Naive thymus-derived CD4-positive, alpha-beta T cell (primary cell): ENCODE measurements at regions not wholly inside any gene's neighbourhood (a gene's known extent, or its start where the extent isn't known, plus 50 kb on each side); places are given as distances from the start of the nearest gene placed in this dataset.

Experiments
- ATAC-seq: fragments of 150-1000 bp; cut with Tn5 transposase; 2 replicates; pipeline ENCODE4 v1.10.0; 2021; ENCODE audit warnings: mild to moderate bottlenecking, moderate library complexity
- CTCF ChIA-PET: fragments of 350-600 bp; sonication (Branson Sonifier 250); formaldehyde crosslinking; loops from one replicate; lab custom pipeline; 2021; ENCODE audit warnings: antibody characterized with exemption; lab: Charles Lee
- POLR2A ChIA-PET: fragments of 350-600 bp; sonication (Branson Sonifier 250); formaldehyde crosslinking; loops from one replicate; lab custom pipeline; 2021; ENCODE audit warnings: antibody characterized with exemption, inconsistent platforms; lab: Charles Lee
- DNase-seq, 9 donors: peaks; one replicate each; pipeline versions ENCODE4 v3.0.0 to v3.0.0-alpha.2; 2020 to 2022; ENCODE audit warnings: mixed read lengths in 1 of 9
- H3K27ac ChIP-seq: one replicate; pipeline ENCODE4 v1.7.0; 2013; ENCODE audit warnings: mild to moderate bottlenecking, low read depth, low read length, moderate library complexity
- H3K27me3 ChIP-seq, 2 donors: one replicate each; pipeline ENCODE4 v1.7.0; 2013; ENCODE audit warnings: low read length in 2 of 2, mild to moderate bottlenecking in 2 of 2, moderate library complexity in 2 of 2; ENCODE audit not compliant: control insufficient read depth in 2 of 2, insufficient read depth in 2 of 2
- H3K36me3 ChIP-seq, 3 experiments: 1 replicate in 2 of 3; 2 replicates in 1 of 3; pipeline ENCODE4 v1.7.0; 2013; ENCODE audit warnings: low read length in 3 of 3, mild to moderate bottlenecking in 3 of 3, moderate library complexity in 1 of 3; ENCODE audit not compliant: insufficient read depth in 3 of 3, control insufficient read depth in 2 of 3
- H3K4me1 ChIP-seq, 2 donors: one replicate each; pipeline ENCODE4 v1.7.0; 2013; ENCODE audit warnings: low read length in 2 of 2, mild to moderate bottlenecking in 2 of 2, moderate library complexity in 1 of 2; ENCODE audit not compliant: control insufficient read depth in 2 of 2, insufficient read depth in 2 of 2
- H3K4me3 ChIP-seq: 2 replicates; pipeline ENCODE4 v1.7.0; 2013; ENCODE audit warnings: mild to moderate bottlenecking, low read length
- H3K9me3 ChIP-seq, 3 experiments: 1 replicate in 2 of 3; 2 replicates in 1 of 3; pipeline ENCODE4 v1.7.0; 2013; ENCODE audit warnings: low read length in 3 of 3; ENCODE audit not compliant: control insufficient read depth in 2 of 3
- H3K27ac Mint-ChIP-seq, 9 donors: one replicate each; pipeline ENCODE4 v1.8.0; 2020 to 2022; ENCODE audit warnings: mixed read lengths in 9 of 9, mild to moderate bottlenecking in 8 of 9, moderate library complexity in 5 of 9, inconsistent platforms in 2 of 9
- H3K27me3 Mint-ChIP-seq, 5 donors: one replicate each; pipeline ENCODE4 v1.8.0; 2021 to 2022; ENCODE audit warnings: mixed read lengths in 5 of 5, mild to moderate bottlenecking in 1 of 5
- H3K36me3 Mint-ChIP-seq, 5 donors: one replicate each; pipeline ENCODE4 v1.8.0; 2020 to 2022; ENCODE audit warnings: mixed read lengths in 5 of 5, mild to moderate bottlenecking in 3 of 5, inconsistent platforms in 1 of 5
- H3K4me1 Mint-ChIP-seq, 7 donors: one replicate each; pipeline ENCODE4 v1.8.0; 2020 to 2022; ENCODE audit warnings: mixed read lengths in 7 of 7, mild to moderate bottlenecking in 3 of 7, inconsistent platforms in 1 of 7
- H3K4me3 Mint-ChIP-seq, 10 donors: one replicate each; pipeline ENCODE4 v1.8.0; 2020 to 2022; ENCODE audit warnings: mild to moderate bottlenecking in 10 of 10, mixed read lengths in 10 of 10, moderate library complexity in 6 of 10, inconsistent platforms in 2 of 10
- H3K9me3 Mint-ChIP-seq, 11 donors: one replicate each; pipeline ENCODE4 v1.8.0; 2020 to 2022; ENCODE audit warnings: mixed read lengths in 11 of 11, mild to moderate bottlenecking in 4 of 11, inconsistent platforms in 1 of 11, moderate library complexity in 1 of 11
- intact Hi-C, 2 donors: fragments of 100-400 bp; cut with micrococcal nuclease; formaldehyde crosslinking; loops; one replicate each; pipeline ENCODE4 v1.15.1; 2023

DNA sequence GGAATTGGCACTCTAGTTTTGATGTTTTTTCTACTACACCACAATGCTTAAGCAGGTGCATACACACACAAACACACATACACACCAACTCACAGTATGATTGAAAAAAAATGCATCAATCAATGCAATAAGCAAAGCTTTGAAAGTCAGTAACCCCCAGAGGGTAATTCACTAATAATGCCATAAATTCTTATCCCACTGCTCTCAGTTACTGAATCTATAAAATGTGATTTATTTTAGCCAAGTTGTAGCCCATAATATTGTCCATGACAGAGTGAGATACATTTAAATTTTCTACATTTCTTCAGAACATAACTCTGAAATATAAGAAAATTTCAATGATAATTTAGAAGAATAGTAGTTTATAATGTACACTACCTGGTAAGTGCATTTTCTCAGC lies 87.9 kb downstream of the LIG4 start:
- DNase-seq (no peak), ATAC-seq (no peak)
- Mint-ChIP-seq H3K27me3 (peaks cover 0 to 13% (median 5%) of the 10 kb centered on the region in 5 donors), H3K27ac (no peak overlapping the region), H3K4me3 (no peak overlapping the region), H3K36me3 (no peaks in the 10 kb centered on the region), H3K9me3 (peaks cover 0 to 2% (median 0%) of the 10 kb centered on the region in 11 donors), H3K4me1 (no peaks in the 10 kb centered on the region)
- H3K4me1 ChIP-seq = no peaks in the 10 kb centered on the region
- no peaks in the 10 kb centered on the region for H3K36me3 ChIP-seq
- intact Hi-C loops = no loop called here
- POLR2A ChIA-PET = no interaction called here
- CTCF ChIA-PET = no interaction called here
- no peak overlapping the region for H3K4me3 ChIP-seq
- H3K27me3 ChIP-seq = no peaks in the 10 kb centered on the region
- no peaks in the 10 kb centered on the region for H3K9me3 ChIP-seq
- no peak overlapping the region for H3K27ac ChIP-seq

DNA sequence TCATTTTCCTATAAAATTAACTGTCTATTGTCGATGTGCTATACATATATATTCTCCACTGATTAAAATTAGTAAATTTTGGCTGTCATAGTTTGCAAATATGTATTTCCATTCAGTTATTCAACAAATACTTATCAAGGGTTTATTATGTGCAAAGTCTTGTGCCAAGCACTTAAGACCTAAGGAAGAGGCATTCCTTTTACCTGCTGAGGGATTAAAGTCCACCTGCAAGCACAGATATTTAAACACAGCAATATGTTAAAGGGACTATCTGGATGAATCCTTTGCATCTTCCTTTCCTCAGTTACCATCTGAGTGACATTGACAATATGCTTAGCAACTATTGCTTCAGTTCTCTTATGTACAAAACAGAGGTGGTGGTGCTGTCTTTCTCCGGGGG lies 89.3 kb downstream of the LIG4 start:
- POLR2A ChIA-PET = no interaction called here
- no peaks in the 10 kb centered on the region for H3K36me3 Mint-ChIP-seq
- no peak overlapping the region for H3K4me3 ChIP-seq
- H3K27ac Mint-ChIP-seq = no peak overlapping the region
- no peaks in the 10 kb centered on the region for H3K27me3 ChIP-seq
- no peaks in the 10 kb centered on the region for H3K9me3 ChIP-seq
- H3K36me3 ChIP-seq = no peaks in the 10 kb centered on the region
- CTCF ChIA-PET = no interaction called here
- intact Hi-C loops = no loop called here
- H3K27ac ChIP-seq = no peak overlapping the region
- H3K4me1 ChIP-seq = no peaks in the 10 kb centered on the region
- peaks cover 0 to 2% (median 0%) of the 10 kb centered on the region in 11 donors for H3K9me3 Mint-ChIP-seq
- peaks cover 0 to 13% (median 8%) of the 10 kb centered on the region in 5 donors for H3K27me3 Mint-ChIP-seq
- ATAC-seq (no peak), DNase-seq (no peak)
- no peak overlapping the region for H3K4me3 Mint-ChIP-seq
- H3K4me1 Mint-ChIP-seq = no peaks in the 10 kb centered on the region

DNA sequence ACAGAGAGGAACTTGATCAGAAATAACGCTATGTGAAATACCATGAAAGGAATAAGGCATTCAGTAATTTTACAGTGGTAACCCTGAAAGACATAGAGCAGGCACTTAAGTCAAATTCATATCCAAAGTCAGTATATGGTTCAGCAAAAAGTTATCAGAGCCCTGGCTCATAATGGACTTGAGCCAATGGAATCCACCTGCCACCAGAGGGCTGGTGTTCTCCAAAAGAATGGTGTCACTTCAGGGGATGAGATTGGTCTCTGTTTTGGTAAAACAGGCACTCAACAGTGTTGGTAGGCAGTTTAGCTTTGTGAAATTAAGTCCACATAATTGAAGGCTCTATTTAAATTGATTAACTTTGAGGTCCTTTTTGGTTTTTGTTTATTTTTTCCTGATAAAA lies 93.9 kb downstream of the LIG4 start:
- Mint-ChIP-seq H3K27me3 (peaks cover 0 to 12% (median 11%) of the 10 kb centered on the region in 5 donors), H3K27ac (no peak overlapping the region), H3K36me3 (no peaks in the 10 kb centered on the region), H3K4me1 (no peaks in the 10 kb centered on the region), H3K4me3 (no peak overlapping the region), H3K9me3 (peaks cover 0 to 7% (median 0%) of the 10 kb centered on the region in 11 donors)
- no peak overlapping the region for H3K27ac ChIP-seq
- DNase-seq = no peak
- ChIA-PET CTCF (no interaction called here), POLR2A (no interaction called here)
- H3K36me3 ChIP-seq = no peaks in the 10 kb centered on the region
- no peak overlapping the region for H3K4me3 ChIP-seq
- H3K9me3 ChIP-seq = no peaks in the 10 kb centered on the region
- no peak for ATAC-seq
- intact Hi-C loops = no loop called here
- H3K4me1 ChIP-seq = no peaks in the 10 kb centered on the region
- no peaks in the 10 kb centered on the region for H3K27me3 ChIP-seq

DNA sequence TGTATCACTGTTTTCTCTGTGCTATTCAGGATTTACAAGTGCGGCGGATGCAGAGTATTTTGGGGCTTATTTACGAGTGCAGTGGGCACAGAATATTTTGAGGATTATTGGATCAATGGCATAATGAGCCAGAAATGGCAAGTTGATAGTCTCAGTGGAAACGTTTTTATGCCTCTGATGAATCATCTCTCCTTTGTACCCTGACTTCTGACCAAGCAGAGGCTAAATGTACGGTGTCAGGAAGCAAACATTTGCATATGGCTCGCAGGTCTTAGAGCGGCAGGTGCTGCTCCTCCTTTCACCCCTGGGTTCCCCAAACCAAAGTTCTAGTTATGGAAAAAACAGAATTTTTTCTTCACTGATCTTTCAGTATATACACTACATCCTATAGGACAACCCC lies 94.5 kb downstream of the LIG4 start:
- ATAC-seq (no peak), DNase-seq (no peak)
- Mint-ChIP-seq H3K4me3 (no peak overlapping the region), H3K4me1 (no peaks in the 10 kb centered on the region), H3K36me3 (no peaks in the 10 kb centered on the region), H3K9me3 (peaks cover 0 to 7% (median 0%) of the 10 kb centered on the region in 11 donors), H3K27ac (no peak overlapping the region), H3K27me3 (peaks cover 0 to 12% (median 11%) of the 10 kb centered on the region in 5 donors)
- ChIA-PET CTCF (no interaction called here), POLR2A (no interaction called here)
- Histone ChIP-seq H3K27me3 (no peaks in the 10 kb centered on the region), H3K9me3 (no peaks in the 10 kb centered on the region), H3K4me1 (no peaks in the 10 kb centered on the region), H3K4me3 (no peak overlapping the region), H3K36me3 (no peaks in the 10 kb centered on the region), H3K27ac (no peak overlapping the region)
- intact Hi-C loops = no loop called here

DNA sequence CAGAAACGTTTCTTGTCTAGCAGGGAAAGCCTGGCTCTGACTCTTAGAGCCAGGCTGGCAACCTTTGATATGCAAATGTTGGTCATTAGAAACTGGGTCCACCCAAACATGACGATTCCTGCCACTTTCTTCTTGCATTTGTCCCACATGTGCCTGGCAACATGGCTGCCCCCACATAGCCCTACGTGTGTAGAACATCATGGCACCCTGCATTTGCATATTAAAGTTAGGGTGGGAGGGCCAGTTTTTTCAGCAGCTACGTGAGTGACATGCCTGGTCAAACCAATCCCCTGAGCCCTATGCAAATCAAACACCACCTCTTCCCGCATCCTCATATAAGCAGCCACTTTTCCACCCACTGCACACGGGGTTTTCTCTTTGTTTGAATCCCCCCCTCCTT lies 95.0 kb downstream of the LIG4 start:
- Histone ChIP-seq H3K27ac (no peak overlapping the region), H3K9me3 (no peaks in the 10 kb centered on the region), H3K36me3 (no peaks in the 10 kb centered on the region), H3K4me1 (no peaks in the 10 kb centered on the region), H3K27me3 (no peaks in the 10 kb centered on the region), H3K4me3 (no peak overlapping the region)
- Mint-ChIP-seq H3K4me3 (no peak overlapping the region), H3K27me3 (peaks cover 0 to 12% (median 11%) of the 10 kb centered on the region in 5 donors), H3K27ac (no peak overlapping the region), H3K36me3 (no peaks in the 10 kb centered on the region), H3K9me3 (peaks cover 0 to 7% (median 0%) of the 10 kb centered on the region in 11 donors), H3K4me1 (no peaks in the 10 kb centered on the region)
- POLR2A ChIA-PET = no interaction called here
- DNase-seq (no peak), ATAC-seq (no peak)
- intact Hi-C loops = no loop called here
- CTCF ChIA-PET = no interaction called here

DNA sequence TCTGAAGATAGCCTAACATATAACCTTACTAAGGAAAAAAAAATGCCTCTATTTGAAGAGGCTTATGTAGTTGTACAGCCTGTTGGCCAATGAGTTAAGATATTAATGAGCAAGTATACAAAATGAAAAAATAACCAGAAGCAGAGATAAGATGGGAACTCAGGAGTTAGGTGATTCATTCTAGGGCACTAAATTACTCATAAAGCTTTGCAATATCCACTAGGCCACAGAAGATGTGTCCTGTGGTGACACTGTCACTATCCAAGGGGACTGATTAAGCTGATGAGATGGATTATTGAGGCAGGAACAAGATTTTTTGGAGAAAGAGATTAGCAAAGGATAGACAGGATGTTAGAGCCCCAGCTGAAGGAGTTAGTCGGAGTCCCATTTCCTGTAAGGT lies 99.6 kb downstream of the LIG4 start:
- Histone ChIP-seq H3K4me3 (no peak overlapping the region), H3K9me3 (no peaks in the 10 kb centered on the region), H3K27ac (no peak overlapping the region), H3K36me3 (no peaks in the 10 kb centered on the region), H3K27me3 (no peaks in the 10 kb centered on the region), H3K4me1 (no peaks in the 10 kb centered on the region)
- POLR2A ChIA-PET = no interaction called here
- intact Hi-C loops = no loop called here
- CTCF ChIA-PET = no interaction called here
- no peak for DNase-seq
- H3K9me3 Mint-ChIP-seq = peaks cover 0 to 6% (median 3%) of the 10 kb centered on the region in 11 donors
- H3K27ac Mint-ChIP-seq = no peak overlapping the region
- H3K4me3 Mint-ChIP-seq = no peak overlapping the region
- no peaks in the 10 kb centered on the region for H3K36me3 Mint-ChIP-seq
- ATAC-seq = no peak
- peaks cover 0 to 7% (median 5%) of the 10 kb centered on the region in 5 donors for H3K27me3 Mint-ChIP-seq
- no peaks in the 10 kb centered on the region for H3K4me1 Mint-ChIP-seq

DNA sequence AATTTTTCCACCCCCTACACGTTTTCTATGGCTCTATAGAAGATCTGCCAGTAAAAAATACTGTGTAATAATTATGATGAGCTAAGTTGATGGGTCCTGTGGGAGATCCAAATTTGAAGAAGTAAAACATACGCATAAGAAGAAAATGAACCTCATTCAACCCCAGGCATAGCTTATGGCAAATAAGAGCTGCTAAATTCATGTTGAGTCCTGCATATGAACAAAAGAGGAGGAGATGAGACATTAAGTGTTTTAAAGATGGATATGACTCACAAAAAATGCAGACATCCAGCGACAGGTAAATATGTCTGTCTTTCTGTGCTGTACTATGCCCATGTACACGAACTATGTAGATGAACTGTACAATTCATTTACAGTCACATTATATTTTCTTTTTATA lies 101.9 kb downstream of the LIG4 start:
- ATAC-seq (no peak), DNase-seq (no peak)
- H3K36me3 ChIP-seq = no peaks in the 10 kb centered on the region
- no peak overlapping the region for H3K27ac ChIP-seq
- Mint-ChIP-seq H3K27ac (no peak overlapping the region), H3K9me3 (peaks cover 0 to 6% (median 0%) of the 10 kb centered on the region in 11 donors), H3K4me3 (no peak overlapping the region), H3K27me3 (no peaks in the 10 kb centered on the region), H3K4me1 (no peaks in the 10 kb centered on the region), H3K36me3 (no peaks in the 10 kb centered on the region)
- H3K27me3 ChIP-seq = no peaks in the 10 kb centered on the region
- H3K4me3 ChIP-seq = no peak overlapping the region
- ChIA-PET CTCF (no interaction called here), POLR2A (no interaction called here)
- intact Hi-C loops = no loop called here
- no peaks in the 10 kb centered on the region for H3K4me1 ChIP-seq
- H3K9me3 ChIP-seq = no peaks in the 10 kb centered on the region
